Activated B cell treated with CpG ODN at 0.5 μM for 24 hours (primary cell): ENCODE measurements at regions not wholly inside any gene's neighbourhood (a gene's known extent, or its start where the extent isn't known, plus 50 kb on each side); places are given as distances from the start of the nearest gene placed in this dataset.

Experiments used
- ATAC-seq: fragments of 200-7000 bp; cut with Tn5 transposase; one replicate; pipeline ENCODE4 v1.10.0; 2021; ENCODE audit warnings: low read depth, mild to moderate bottlenecking, moderate library complexity
- CTCF ChIA-PET: fragments of 350-600 bp; sonication (Branson Sonifier 250); formaldehyde crosslinking; loops from one replicate; lab custom pipeline; 2021; ENCODE audit warnings: antibody characterized with exemption; lab: Charles Lee
- POLR2A ChIA-PET: fragments of 350-600 bp; sonication (Branson Sonifier 250); formaldehyde crosslinking; loops from one replicate; lab custom pipeline; 2021; ENCODE audit warnings: antibody characterized with exemption; lab: Charles Lee
- DNase-seq: peaks from one replicate; pipeline ENCODE4 v3.0.0; 2022
- H3K27ac Mint-ChIP-seq: one replicate; pipeline ENCODE4 v1.8.0; 2020; ENCODE audit warnings: mixed read lengths
- H3K27me3 Mint-ChIP-seq: one replicate; pipeline ENCODE4 v1.8.0; 2021; ENCODE audit warnings: mixed read lengths
- H3K36me3 Mint-ChIP-seq: one replicate; pipeline ENCODE4 v1.8.0; 2021; ENCODE audit warnings: low read depth, mixed read lengths
- H3K4me1 Mint-ChIP-seq: one replicate; pipeline ENCODE4 v1.8.0; 2021; ENCODE audit warnings: mixed read lengths
- H3K4me3 Mint-ChIP-seq: one replicate; pipeline ENCODE4 v1.8.0; 2020; ENCODE audit warnings: mild to moderate bottlenecking, mixed read lengths
- H3K9me3 Mint-ChIP-seq: one replicate; pipeline ENCODE4 v1.8.0; 2020; ENCODE audit warnings: mixed read lengths
- intact Hi-C: fragments of 100-400 bp; cut with micrococcal nuclease; formaldehyde crosslinking; loops from one replicate; pipeline ENCODE4 v1.15.1; 2024
- TF ChIP-seq, protein P1 (sequence below): fragments of 200-600 bp; IDR thresholded peaks from one replicate; pipeline ENCODE4 v1.8.0; 2022; ENCODE audit warnings: antibody characterized with exemption, mild to moderate bottlenecking

DNA sequence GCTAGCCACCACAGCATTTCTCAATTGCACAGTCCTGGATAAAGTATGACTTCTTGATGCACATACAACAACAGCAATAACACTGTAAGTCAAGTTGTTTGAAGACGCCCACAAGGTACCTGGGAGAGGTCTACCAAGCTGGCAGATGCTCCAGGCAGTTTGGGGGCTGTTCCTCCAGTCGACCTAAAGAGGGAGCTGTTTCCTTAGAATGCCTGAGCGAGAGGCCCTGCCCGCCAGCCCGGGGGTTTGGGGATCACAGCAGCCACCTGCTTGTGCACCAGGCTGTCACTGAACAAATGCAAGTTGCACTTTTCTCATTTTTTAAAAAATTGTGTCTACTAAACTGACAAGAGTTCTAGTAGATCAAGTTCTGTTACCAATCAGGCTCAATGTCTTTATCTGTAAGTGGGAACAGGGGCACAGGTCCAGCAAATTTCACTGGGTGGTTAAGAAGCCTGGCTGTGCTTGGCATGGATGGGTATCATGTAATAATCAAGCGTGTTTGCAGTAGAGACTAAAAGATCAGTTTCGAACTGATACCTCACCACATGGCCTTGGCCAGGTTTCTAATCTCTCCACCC, 193.8 kb upstream of the ADO start:
- POLR2A ChIA-PET: interaction anchor here (0.8 to 2.0 kb wide), 4 partner anchors 28 to 207 kb away, joined by 3 to 18 read pairs (median 6); partner anchors contain the start of gene EGR2
- TF ChIP-seq, protein P1, sequence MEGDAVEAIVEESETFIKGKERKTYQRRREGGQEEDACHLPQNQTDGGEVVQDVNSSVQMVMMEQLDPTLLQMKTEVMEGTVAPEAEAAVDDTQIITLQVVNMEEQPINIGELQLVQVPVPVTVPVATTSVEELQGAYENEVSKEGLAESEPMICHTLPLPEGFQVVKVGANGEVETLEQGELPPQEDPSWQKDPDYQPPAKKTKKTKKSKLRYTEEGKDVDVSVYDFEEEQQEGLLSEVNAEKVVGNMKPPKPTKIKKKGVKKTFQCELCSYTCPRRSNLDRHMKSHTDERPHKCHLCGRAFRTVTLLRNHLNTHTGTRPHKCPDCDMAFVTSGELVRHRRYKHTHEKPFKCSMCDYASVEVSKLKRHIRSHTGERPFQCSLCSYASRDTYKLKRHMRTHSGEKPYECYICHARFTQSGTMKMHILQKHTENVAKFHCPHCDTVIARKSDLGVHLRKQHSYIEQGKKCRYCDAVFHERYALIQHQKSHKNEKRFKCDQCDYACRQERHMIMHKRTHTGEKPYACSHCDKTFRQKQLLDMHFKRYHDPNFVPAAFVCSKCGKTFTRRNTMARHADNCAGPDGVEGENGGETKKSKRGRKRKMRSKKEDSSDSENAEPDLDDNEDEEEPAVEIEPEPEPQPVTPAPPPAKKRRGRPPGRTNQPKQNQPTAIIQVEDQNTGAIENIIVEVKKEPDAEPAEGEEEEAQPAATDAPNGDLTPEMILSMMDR: peak; percentile 38
- Mint-ChIP-seq H3K27ac (peak overlapping the region; percentile 30), H3K27me3 (no peaks in the 10 kb centered on the region), H3K4me1 (peaks cover 15% of the 10 kb centered on the region), H3K9me3 (no peaks in the 10 kb centered on the region), H3K36me3 (no peaks in the 10 kb centered on the region), H3K4me3 (no peak overlapping the region)
- CTCF ChIA-PET: interaction anchor here (0.8 to 8.5 kb wide), 37 partner anchors 8 to 547 kb away, joined by 3 to 171 read pairs (median 4); partner anchors contain the start of genes ADO and EGR2
- intact Hi-C loops: loop anchor here (1.0 to 5.0 kb wide), 10 partner anchors 22 to 548 kb away; no protein-coding TSS in a partner anchor
- ATAC-seq (peak; percentile 95), DNase-seq (peak; percentile 37)

DNA sequence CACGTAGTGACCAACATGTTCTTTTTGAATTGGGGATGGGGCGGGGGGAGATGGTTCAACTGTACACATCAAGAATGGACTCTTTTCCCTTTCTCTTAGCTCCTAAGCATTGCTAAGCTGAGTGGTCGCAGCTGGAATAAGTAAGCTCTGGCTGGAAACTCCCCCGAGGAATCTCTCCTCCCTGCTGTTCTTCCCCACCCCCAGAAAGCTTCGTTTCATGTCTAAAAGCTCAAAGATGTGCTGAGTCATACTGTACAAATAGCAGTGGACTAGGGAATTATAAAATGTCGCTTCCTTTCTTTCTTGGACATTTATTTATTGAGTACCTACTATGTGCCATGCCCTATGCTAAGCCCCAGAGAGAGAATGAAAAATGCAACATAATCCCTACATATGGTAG, 191.1 kb upstream of the ADO start:
- no peak for DNase-seq
- ChIA-PET POLR2A (no interaction called here), CTCF (interaction anchor here (0.9 to 8.5 kb wide), 3 partner anchors 68 to 205 kb away, joined by 3 to 171 read pairs (median 9); partner anchors contain the start of gene EGR2)
- H3K9me3 Mint-ChIP-seq: no peaks in the 10 kb centered on the region
- intact Hi-C loops: loop anchor here (5.0 kb wide), 1 partner anchor 121 kb away; no protein-coding TSS in a partner anchor
- TF ChIP-seq, protein P1: no peak
- no peak overlapping the region for H3K27ac Mint-ChIP-seq
- H3K27me3 Mint-ChIP-seq: no peaks in the 10 kb centered on the region
- peaks cover 17% of the 10 kb centered on the region for H3K4me1 Mint-ChIP-seq
- no peak for ATAC-seq
- no peaks in the 10 kb centered on the region for H3K36me3 Mint-ChIP-seq
- H3K4me3 Mint-ChIP-seq: no peak overlapping the region

DNA sequence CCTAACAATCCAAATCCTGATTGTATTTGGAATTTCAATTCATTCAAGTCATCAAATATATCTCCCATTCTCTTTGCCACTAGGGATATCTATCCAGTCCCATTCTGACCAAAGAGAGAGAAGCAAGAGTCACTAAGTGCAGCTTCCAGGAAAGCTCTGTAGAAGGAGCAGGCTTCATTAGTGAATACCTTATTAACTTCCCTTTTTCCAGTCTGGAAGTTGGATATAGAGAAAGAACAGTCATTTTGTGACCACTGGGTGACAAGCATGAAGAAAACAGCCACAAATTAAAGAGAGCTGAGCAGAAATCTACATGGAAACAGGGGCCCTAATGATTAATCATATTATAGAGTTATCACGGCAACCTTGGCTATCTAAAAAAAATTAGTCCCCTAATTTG, 190.7 kb upstream of the ADO start:
- H3K36me3 Mint-ChIP-seq: no peaks in the 10 kb centered on the region
- CTCF ChIA-PET: interaction anchor here (0.9 to 8.5 kb wide), 4 partner anchors 68 to 204 kb away, joined by 3 to 171 read pairs (median 6); partner anchors contain the start of gene EGR2

DNA sequence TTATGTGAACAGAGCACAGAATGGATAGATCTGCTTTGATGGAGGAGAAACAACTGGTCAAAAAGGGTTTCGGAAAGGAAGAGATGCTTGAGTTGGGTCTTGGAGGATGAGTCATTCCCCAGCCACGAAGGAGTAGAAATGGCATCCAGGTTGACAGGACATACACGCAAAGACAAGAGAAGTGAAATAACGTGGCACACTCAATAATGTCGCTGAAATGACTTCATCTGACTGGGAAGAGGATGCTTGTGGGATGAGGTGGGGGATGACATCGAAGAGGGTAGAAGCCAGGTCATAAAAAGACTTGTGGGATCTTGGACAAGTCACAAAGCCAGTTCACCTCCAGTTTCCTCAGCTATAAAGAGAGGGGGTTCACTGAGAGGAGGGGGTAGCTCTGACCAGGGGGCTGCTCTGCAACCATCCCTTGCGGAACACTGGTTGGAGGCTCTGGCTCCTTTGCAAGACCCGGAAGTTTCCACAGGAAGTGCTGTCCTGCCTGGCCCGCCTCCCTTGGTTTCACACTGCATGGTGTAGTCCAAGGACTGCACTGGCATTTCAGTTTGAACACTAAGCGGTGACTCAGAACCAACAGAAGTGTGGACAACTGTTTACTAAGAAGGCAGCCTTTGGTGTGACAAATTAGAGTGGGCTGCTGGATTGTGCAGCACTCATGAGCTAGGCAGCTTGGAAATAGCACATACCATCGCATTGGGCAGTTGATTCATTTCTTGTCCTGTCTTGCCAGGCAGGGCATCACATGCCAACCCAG, 189.9 kb upstream of the ADO start:
- no peak overlapping the region for H3K27ac Mint-ChIP-seq
- CTCF ChIA-PET: interaction anchor here (1.0 to 8.5 kb wide), 3 partner anchors 67 to 204 kb away, joined by 3 to 171 read pairs (median 9); partner anchors contain the start of gene EGR2
- DNase-seq (no peak), ATAC-seq (no peak)
- TF ChIP-seq, protein P1: no peak
- H3K9me3 Mint-ChIP-seq: no peaks in the 10 kb centered on the region
- POLR2A ChIA-PET: no interaction called here
- no peak overlapping the region for H3K4me3 Mint-ChIP-seq
- intact Hi-C loops: loop anchor here (5.0 kb wide), 1 partner anchor 122 kb away; no protein-coding TSS in a partner anchor
- H3K4me1 Mint-ChIP-seq: peaks cover 27% of the 10 kb centered on the region
- no peaks in the 10 kb centered on the region for H3K27me3 Mint-ChIP-seq
- H3K36me3 Mint-ChIP-seq: no peaks in the 10 kb centered on the region

More for the DNA sequence above, 190.7 kb upstream of the ADO start:
- Mint-ChIP-seq H3K4me3 (no peak overlapping the region), H3K27ac (no peak overlapping the region), H3K9me3 (no peaks in the 10 kb centered on the region), H3K4me1 (peaks cover 21% of the 10 kb centered on the region), H3K27me3 (no peaks in the 10 kb centered on the region)
- intact Hi-C loops: loop anchor here (5.0 kb wide), 1 partner anchor 122 kb away; no protein-coding TSS in a partner anchor
- DNase-seq (no peak), ATAC-seq (no peak)
- POLR2A ChIA-PET: no interaction called here
- TF ChIP-seq, protein P1: no peak
